Endodermal cell (in vitro differentiated cells): ENCODE measurements at regions not wholly inside any gene's neighbourhood (a gene's known extent, or its start where the extent isn't known, plus 50 kb on each side); places are given as distances from the start of the nearest gene placed in this dataset.

Source experiments
- DNase-seq: peaks from one replicate; pipeline ENCODE4 v3.0.0-alpha.2; 2017
- H3K27ac ChIP-seq: 2 replicates; pipeline ENCODE4 v1.5.1; 2013; ENCODE audit warnings: mild to moderate bottlenecking, low read depth, low read length, moderate library complexity
- H3K27me3 ChIP-seq: 2 replicates; pipeline ENCODE4 v1.6.1; 2013; ENCODE audit warnings: mild to moderate bottlenecking, low read length, moderate library complexity; ENCODE audit not compliant: insufficient read depth, control insufficient read depth, poor library complexity, severe bottlenecking
- H3K36me3 ChIP-seq: 2 replicates; pipeline ENCODE4 v1.7.0; 2013; ENCODE audit warnings: mild to moderate bottlenecking, low read length, moderate library complexity; ENCODE audit not compliant: control insufficient read depth, insufficient read depth
- H3K4me1 ChIP-seq: one replicate; pipeline ENCODE4 v1.7.0; 2013; ENCODE audit warnings: low read length; ENCODE audit not compliant: control insufficient read depth, insufficient read depth
- H3K4me3 ChIP-seq: 2 replicates; pipeline ENCODE4 v1.5.1; 2013; ENCODE audit warnings: mild to moderate bottlenecking, low read length, moderate library complexity
- H3K9ac ChIP-seq: 2 replicates; pipeline ENCODE4 v1.6.1; 2013; ENCODE audit warnings: mild to moderate bottlenecking, low read length, moderate library complexity; ENCODE audit not compliant: poor library complexity, severe bottlenecking; ENCODE audit errors: extremely low read depth
- H3K9me3 ChIP-seq: 2 replicates; pipeline ENCODE4 v1.6.1; 2013; ENCODE audit warnings: mild to moderate bottlenecking, low read length, moderate library complexity; ENCODE audit not compliant: control insufficient read depth
- H3K27ac Mint-ChIP-seq: 2 replicates; pipeline ENCODE4 v1.8.0; 2020; ENCODE audit warnings: mixed read lengths
- H3K27me3 Mint-ChIP-seq: 2 replicates; pipeline ENCODE4 v1.8.0; 2021; ENCODE audit warnings: mild to moderate bottlenecking, mixed read lengths; ENCODE audit not compliant: insufficient read depth
- H3K36me3 Mint-ChIP-seq: 2 replicates; pipeline ENCODE4 v1.8.0; 2020; ENCODE audit warnings: low read depth, mixed read lengths
- H3K4me1 Mint-ChIP-seq: 2 replicates; pipeline ENCODE4 v1.8.0; 2020; ENCODE audit warnings: mixed read lengths
- H3K4me3 Mint-ChIP-seq: 2 replicates; pipeline ENCODE4 v1.8.0; 2020; ENCODE audit warnings: mild to moderate bottlenecking, moderate library complexity, mixed read lengths
- H3K9me3 Mint-ChIP-seq: 2 replicates; pipeline ENCODE4 v1.8.0; 2020; ENCODE audit warnings: mild to moderate bottlenecking, mixed read lengths
- CTCF ChIP-seq: fragments of 200-600 bp; sonication (generic); conservative IDR thresholded peaks from 2 replicates; pipeline ENCODE4 v1.5.0; 2021; ENCODE audit warnings: antibody characterized with exemption, mild to moderate bottlenecking
- WGBS, 2 experiments: methylation state at CpG; one replicate each; pipeline versions ENCODE4 v1.1.5 to v1.1.7; 2013; ENCODE audit warnings: missing lambda C conversion rate in 2 of 2, mixed read lengths in 1 of 2; ENCODE audit not compliant: insufficient coverage in 1 of 2, insufficient read length in 1 of 2; 5-methylcytosine and 5-hydroxymethylcytosine counted together

- no peak for DNase-seq
- WGBS, 2 experiments = 90 to 96% methylated on average over 3 to 5 of the region's 5 CpGs
- Mint-ChIP-seq H3K4me3 (no peak overlapping the region), H3K27ac (no peak overlapping the region), H3K9me3 (no peaks in the 10 kb centered on the region), H3K27me3 (peaks cover 22% of the 10 kb centered on the region), H3K36me3 (no peaks in the 10 kb centered on the region), H3K4me1 (no peaks in the 10 kb centered on the region)
- Histone ChIP-seq H3K27me3 (no peaks in the 10 kb centered on the region), H3K9me3 (no peaks in the 10 kb centered on the region), H3K4me1 (no peaks in the 10 kb centered on the region), H3K4me3 (no peak overlapping the region), H3K36me3 (no peaks in the 10 kb centered on the region), H3K9ac (no peak overlapping the region), H3K27ac (no peak overlapping the region)
- TF ChIP-seq CTCF = no peak
Measured at GRCh38 chr12:115062741-115063140, 378.8 kb upstream of the TBX3 start.

DNA sequence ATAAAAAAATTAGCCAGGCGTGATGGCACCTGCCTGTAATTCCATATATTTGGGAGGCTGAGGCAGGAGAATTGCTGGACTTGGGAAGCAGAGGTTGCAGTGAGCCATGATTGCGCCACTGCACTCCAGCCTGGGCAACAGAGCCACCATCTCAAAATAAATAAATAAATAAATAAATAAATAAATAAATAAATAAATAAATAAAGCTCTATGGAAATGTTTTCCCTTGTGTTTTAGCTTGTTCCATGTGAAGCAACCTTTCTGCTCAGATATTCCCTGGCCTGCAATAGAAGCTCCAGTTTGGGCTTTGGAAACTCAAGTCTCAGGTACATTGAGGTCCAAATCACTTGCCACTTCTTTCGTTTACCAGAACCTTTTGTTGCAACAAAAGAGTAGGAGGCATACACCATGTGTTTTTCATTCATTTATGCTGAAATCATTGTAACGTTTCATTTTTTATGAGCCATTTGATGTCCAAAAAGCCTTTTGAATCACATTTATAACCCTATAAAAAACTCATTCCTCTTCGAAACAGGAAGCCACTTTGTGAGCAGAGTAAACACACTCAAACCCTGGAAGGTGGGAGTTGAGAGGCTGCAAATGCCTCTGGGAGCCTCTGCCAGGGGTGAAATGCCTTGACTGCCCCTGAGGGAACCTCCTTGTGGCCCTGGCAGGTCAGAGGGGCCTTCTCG is 376.6 kb upstream of the TBX3 start:
- WGBS, 2 experiments = 84 to 95% methylated on average over 4 to 5 of the region's 6 CpGs
- Histone ChIP-seq H3K27me3 (no peaks in the 10 kb centered on the region), H3K27ac (no peak overlapping the region), H3K36me3 (no peaks in the 10 kb centered on the region), H3K9me3 (no peaks in the 10 kb centered on the region), H3K4me3 (no peak overlapping the region), H3K4me1 (no peaks in the 10 kb centered on the region), H3K9ac (no peak overlapping the region)
- peaks cover 4% of the 10 kb centered on the region for H3K27me3 Mint-ChIP-seq
- no peak overlapping the region for H3K27ac Mint-ChIP-seq
- no peak for DNase-seq
- H3K9me3 Mint-ChIP-seq = no peaks in the 10 kb centered on the region
- no peaks in the 10 kb centered on the region for H3K36me3 Mint-ChIP-seq
- no peak for TF ChIP-seq CTCF
- no peak overlapping the region for H3K4me3 Mint-ChIP-seq
- no peaks in the 10 kb centered on the region for H3K4me1 Mint-ChIP-seq

DNA sequence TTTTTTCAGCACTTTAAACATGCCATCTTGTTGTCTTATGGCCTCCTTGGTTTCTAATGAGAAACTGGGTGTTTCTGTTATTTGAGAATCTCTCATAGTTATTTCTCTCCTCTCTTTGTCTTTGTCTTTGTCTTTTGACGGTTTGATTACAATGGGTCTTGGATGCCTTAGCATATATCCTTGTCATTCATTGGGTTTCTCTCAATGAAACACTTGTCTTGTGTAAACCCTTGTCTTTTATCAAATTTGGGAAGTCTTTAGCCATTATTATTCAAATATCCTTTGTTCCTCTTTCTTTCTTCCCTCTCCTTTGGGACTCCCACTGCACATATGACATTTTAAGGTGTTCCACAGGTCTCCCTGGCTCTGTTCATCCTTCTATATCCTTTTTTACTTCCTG is 373.5 kb upstream of the TBX3 start:
- DNase-seq = no peak
- no peaks in the 10 kb centered on the region for H3K4me1 Mint-ChIP-seq
- no peaks in the 10 kb centered on the region for H3K9me3 Mint-ChIP-seq
- Histone ChIP-seq H3K9ac (no peak overlapping the region), H3K9me3 (no peaks in the 10 kb centered on the region), H3K27ac (no peak overlapping the region), H3K4me1 (no peaks in the 10 kb centered on the region), H3K36me3 (no peaks in the 10 kb centered on the region), H3K4me3 (no peak overlapping the region), H3K27me3 (no peaks in the 10 kb centered on the region)
- H3K4me3 Mint-ChIP-seq = no peak overlapping the region
- WGBS, 2 experiments = 67% methylated on average over 1 of the region's 1 CpG; no CpG with 5 or more reads in 1 of the 2 experiments
- no peak overlapping the region for H3K27ac Mint-ChIP-seq
- TF ChIP-seq CTCF = no peak
- no peaks in the 10 kb centered on the region for H3K36me3 Mint-ChIP-seq
- no peaks in the 10 kb centered on the region for H3K27me3 Mint-ChIP-seq
